ENCODE measurements at regions not wholly inside any gene's neighbourhood (a gene's known extent, or its start where the extent isn't known, plus 50 kb on each side); places are given as distances from the start of the nearest gene placed in this dataset.

GRCh38 chr1:58430421-58431275 lies 115.9 kb downstream of the OMA1 start:
- DNase-seq, result no peak

DNA sequence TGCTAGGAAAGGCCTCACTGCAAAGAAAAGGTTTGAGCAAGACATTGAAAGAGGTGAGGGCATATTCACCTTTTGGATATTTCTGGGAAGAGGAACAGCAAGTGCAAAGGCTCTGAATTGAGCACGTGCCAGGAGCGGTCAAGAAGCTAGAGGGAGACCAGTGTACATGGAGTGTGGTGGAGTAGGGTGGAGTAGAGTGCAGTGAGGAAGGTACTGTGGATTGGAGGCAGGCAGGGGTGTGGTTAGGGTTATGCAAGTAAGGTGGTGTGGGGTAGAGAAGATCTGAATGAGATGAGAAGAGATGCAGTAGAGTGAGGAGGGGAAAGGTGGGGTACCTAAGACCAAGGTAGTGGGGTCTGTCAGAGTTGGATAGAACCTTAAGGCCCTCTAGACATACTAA lies 119.6 kb downstream of the OMA1 start:
- no peak for DNase-seq

DNA sequence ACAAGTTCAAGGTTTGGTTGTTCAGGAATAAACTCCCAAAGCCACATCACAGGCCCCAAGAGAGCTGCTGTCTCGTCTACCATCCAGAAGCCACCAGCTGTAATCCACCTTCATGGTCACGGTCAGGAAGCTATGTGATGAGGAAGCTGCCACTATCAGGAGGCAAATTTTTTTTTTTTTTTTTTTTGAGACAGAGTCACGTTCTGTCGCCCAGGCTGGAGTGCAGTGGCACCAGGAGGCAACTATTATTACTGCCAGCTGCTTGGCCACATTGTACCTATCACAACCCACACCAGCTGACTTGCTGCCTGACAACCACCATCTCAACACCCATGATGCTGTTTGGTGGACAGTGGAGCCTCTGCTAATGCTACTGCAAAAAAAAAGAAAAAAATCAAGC lies 124.1 kb downstream of the OMA1 start:
- no peak for DNase-seq

DNA sequence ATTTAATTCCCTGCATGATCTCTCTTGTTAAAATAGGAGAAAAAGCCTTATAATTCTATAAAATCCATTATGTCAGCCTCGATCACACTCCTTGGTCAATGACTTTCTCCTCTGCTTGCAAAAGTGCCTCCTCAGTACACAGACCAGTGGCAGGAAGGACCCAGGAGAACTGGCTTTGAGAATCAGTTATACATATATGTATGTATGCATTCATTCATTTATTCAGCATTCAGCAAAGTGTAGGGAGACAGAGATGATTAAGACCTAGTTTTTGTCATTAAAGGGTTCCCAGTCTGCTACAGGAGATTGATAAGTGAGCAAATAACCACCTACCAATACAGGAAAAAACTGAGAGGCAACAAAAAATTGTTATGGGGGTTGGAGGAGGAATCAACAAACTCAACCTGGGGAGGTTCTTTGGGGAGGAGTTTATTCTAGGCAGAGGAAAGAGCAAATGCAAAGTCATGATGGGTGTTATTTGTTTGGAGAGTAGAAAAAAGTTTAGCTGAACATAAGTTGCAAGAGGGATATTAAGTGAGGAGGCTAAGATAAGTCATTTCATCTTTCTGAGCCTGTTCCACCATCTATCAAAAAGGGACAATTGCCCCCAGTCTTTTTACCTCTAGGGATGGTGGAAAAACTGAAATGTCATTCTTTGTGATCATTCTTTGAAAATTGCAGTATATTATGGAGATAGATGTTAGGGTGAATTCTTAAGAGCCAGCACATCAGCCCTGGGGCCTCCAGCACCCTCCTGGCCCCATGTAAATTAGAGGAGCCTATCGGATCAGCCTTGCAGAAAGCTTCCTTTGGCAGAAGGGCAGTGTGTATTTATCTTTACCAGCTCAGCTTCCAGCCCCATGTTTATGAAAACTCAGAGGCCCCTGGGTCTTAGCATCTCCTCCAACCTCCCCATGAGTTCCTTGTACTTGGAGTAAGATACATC lies 128.0 kb downstream of the OMA1 start:
- DNase-seq, result no peak

DNA sequence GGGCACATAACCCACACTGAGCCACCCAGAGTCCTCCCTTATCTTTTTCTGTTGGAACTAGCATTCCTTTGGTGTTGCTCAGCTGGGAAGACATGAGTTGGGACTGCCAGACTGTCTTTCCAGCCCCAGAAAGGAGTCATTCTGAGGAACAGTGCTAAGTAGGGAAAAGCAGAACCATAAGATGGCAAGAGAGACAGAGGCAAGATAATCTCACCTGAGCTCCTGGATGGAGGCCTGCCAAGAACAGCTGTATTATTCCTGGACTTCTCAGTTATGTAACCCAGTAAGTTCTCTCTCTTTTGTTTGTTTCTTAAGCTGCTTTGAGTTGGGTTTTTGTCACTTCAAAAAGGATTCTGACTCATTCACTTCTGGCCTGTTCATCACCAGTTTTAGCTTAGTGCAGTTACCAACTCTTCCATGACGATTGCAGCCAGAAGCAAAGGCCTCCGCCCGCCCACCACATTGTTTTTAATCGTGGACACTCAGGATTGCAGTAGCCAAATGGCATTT lies 134.4 kb downstream of the OMA1 start:
- no peak for DNase-seq

DNA sequence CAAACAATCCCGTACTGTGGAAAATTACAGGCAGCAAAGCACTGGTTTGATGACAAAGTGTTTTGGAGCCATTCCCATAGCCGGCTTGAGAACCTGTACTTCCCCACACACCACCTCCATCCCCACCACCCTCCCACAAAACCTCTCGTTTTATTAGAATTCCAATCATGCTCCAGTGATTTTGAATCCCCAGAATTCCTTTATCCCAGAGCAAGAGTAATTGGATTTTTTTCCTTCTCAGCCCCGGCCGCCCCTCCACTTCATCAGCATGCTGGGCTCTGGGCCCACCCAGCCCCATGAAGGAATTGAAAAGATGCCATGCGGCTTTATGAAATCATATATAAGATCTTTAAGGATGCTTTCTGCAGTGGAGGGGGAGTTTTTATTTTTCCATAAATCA lies 136.6 kb downstream of the OMA1 start:
- no peak for DNase-seq

GRCh38 chr1:58409336-58409735 lies 137.2 kb downstream of the OMA1 start:
- no peak for DNase-seq

GRCh38 chr1:58406301-58407071 lies 140.0 kb downstream of the OMA1 start:
- no peak for DNase-seq

DNA sequence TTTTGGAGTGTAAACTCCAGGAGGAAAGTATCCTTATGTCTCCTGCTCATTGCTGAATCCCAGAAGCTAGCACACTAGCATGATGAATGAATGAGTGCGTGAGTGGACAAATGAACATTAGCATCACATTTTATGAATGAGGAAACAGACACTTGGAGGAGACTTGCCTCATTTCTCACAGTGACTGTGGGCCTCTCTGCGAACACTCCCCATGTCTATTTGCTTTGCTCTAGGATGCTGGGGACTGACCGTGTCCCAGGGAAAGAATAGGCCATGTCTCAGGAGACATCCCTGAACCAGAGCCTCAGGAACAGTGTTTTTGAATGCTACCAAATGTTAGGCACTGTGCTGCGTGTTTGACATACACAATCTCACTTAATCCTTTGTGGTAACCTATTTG lies 140.9 kb downstream of the OMA1 start:
- DNase-seq, result no peak

DNA sequence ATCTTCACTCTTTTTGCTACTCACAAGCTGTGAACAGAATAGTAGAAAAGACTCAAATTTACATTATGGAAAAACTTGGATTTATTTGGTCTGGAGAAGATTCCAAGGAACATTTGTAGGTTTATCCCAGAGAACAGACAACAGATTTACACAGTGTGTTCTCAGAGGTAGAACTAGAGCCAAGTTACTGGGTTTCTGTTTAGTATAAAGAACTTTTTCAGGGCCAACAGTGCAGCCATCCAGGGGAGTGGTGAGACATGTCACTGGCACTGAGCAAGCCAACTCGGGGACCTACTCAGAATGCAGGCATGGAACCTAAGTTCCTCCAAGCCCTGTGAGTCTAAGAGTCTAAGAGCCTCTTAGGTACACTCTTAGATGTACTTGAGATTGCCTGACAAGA lies 142.6 kb downstream of the OMA1 start:
- DNase-seq, result no peak

- DNase-seq, result no peak
Measured at GRCh38 chr1:58402444-58402843, 144.1 kb downstream of the OMA1 start.

- DNase-seq, result peak; percentile 61
Measured at GRCh38 chr1:58401991-58402390, 144.5 kb downstream of the OMA1 start.

- no peak for DNase-seq
Measured at GRCh38 chr1:58399176-58399575, 147.3 kb downstream of the OMA1 start.

- DNase-seq, result no peak
Measured at GRCh38 chr1:58398714-58399113, 147.8 kb downstream of the OMA1 start.

DNA sequence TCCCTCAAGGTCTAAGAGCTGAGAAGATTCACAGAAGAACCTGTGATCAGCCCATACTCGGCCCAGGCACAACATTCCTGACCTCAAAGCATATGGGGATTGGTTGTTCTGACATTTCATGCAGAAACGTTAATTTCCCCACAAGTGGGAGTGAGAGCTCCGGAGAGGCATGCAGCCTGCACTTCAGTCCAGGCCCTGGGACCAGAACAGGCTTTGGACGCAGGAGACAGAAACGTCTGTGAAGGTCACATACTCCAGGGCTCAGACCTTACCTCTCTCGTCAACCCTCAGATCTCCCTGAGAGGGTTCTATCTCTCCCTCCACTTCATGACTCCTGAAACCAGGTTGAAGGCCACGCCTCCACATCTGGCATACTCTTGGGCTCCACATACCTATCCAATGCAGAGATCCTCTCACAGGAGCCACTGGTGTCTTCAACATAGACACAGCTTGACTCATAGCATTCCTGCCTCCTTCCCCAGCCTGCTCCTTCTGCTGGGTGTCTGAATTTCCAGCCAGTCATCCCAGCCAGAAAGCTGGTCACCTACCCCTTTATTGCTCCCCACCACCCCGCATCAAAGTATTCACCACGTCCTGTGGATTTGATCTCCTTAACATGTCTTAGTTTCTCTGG lies 149.2 kb downstream of the OMA1 start:
- no peak for DNase-seq

DNA sequence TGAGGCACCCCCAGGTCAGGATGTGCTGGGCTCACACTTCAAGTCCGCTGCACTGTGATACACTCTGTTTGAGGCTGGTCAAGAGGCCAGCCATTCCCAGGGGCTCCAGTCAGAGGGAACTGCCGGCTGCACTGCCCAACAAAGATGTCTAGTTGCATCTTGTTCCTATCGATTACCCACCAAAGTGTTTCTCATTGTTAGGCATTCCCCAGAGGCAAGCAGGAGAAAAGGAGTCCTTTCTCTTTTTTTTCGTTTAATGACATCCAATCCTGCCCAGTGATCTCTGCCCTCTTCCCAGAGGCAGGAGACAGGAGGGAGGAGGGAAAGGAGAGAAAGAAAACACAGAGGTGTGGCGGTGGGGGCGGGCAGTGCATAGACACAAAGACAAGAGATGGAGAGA lies 150.4 kb downstream of the OMA1 start:
- no peak for DNase-seq

DNA sequence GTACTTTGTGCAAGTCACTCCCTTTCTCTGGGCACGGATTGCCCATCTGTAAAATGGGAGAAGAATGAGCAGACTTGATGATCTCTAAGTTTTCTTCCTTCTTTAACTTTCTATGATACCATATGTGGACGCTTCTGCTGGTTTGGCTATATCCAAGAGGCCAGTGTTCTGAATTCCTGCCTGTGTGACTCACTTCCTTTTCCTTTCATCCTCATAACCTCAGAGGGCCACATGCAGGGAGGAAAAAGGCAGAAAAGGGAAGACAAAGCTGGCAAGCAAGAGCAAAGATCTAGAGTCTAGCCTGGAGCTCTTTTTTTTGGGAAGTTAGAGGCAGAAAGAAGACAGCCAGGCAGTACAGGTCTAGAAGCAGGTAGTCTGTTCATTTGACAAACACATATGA lies 151.2 kb downstream of the OMA1 start:
- no peak for DNase-seq

GRCh38 chr1:58392083-58392482 lies 154.4 kb downstream of the OMA1 start:
- no peak for DNase-seq

DNA sequence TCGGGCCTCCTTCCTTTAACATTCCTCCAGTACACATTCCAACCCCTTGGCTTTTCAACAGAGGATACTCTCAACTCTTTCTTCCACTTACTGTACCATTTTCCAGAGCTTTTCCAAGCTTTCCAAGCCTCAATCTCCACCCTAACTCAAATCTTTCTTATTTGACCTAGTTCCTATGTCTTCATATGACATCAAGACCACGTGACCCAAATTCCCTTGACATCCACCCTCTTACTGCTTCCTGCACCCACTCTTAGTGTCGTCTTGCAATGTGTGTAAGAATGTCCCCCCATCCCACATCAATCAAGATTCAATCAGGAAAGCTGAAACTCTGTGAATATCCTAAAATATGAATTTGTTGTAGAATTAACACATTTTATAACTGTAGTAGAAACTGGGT lies 155.0 kb downstream of the OMA1 start:
- no peak for DNase-seq

GRCh38 chr1:58391056-58391455 lies 155.5 kb downstream of the OMA1 start:
- no peak for DNase-seq

GRCh38 chr1:58390091-58390490 lies 156.4 kb downstream of the OMA1 start:
- DNase-seq, result no peak

DNA sequence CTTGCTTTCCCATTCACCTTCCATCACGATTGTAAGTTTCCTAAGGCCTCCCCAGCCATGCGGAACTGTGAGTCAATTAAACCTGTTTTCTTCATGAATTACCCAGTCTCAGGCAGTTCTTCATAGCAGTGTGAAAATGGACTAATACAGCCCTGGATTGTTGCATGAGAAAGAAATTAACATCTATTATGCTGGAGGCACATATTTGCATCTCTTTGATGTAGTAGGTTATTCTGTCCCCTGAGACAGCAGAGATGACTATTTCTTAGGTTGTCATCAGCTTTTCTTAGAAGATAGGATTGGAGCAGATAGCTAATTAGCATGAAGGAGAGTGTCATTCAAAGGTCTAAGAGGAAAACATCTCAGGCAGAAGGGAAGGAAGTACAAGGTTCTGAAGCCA lies 166.2 kb downstream of the OMA1 start:
- DNase-seq, result no peak

- DNase-seq, result no peak
Measured at GRCh38 chr1:58367217-58367616, 179.3 kb downstream of the OMA1 start.
